Myocyte (in vitro differentiated cells): ENCODE measurements at regions not wholly inside any gene's neighbourhood (a gene's known extent, or its start where the extent isn't known, plus 50 kb on each side); places are given as distances from the start of the nearest gene placed in this dataset.

ENCODE experiments used
- DNase-seq: peaks from one replicate; pipeline ENCODE4 v3.0.0-alpha.2; 2012; ENCODE audit warnings: low read depth

- no peak for DNase-seq
These were observed 544.1 kb downstream of the EPHA5 start for GRCh38 chr4:65126200-65126599.

DNA sequence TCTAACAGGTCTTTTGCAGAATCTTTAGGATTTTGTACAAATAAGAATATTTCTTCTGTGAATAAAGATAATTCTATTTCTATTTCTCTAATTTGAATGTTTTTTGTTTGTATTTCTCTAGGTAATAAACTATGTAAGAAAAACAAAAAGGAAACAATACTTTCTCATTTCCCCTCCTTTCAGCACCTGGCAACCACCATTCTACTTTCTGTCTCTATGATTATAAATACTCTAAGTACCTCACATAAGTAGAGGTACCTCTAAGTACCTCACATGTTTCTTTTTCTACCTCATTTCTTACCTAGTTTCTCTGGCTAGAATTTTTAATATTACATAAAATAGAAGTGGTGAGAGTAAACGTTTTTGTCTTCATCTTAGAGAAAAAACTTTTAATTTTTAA is 550.0 kb downstream of the EPHA5 start:
- DNase-seq: no peak

GRCh38 chr4:65102419-65102818 is 567.9 kb downstream of the EPHA5 start:
- DNase-seq: no peak

DNA sequence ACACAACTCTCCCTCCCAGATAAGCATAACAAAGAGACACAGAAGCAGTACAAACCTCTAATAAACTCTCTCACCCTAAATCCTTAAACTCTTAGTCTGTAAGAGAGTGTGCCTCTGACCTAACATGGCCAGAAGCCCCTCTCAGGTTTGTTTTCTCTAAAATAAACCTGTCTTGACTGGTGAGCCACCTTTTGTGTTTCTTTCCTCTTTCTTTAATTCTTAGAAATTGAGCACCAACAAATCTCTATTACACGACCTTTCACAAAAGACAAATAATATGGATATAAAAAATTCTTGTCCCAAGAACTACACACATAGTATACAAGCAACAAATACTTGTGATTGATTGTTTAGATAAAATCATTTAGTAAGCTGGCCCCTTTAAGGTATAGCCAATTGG is 573.7 kb downstream of the EPHA5 start:
- DNase-seq: no peak

DNA sequence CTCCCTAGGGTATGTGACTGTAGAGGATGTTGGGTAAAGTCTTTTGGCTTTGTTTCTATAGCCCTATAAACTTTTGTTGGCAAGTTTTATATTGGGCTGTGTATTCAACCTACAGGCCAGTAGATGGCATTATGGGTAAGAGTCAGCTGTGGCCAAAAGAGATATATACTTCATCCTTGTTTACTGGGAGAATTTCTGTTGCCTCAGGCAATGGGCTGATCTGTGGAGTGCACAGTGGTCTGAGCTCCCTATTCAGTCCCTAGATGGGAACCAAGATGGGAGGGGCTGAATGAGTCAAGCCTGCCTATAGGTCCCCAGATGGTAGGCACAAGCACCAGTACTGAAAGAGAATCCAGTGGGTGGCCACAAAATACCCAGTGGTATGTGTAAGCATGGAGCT is 580.6 kb downstream of the EPHA5 start:
- DNase-seq: peak; percentile 33

- peak; percentile 6 for DNase-seq
These were observed 587.2 kb downstream of the EPHA5 start for GRCh38 chr4:65083076-65083475.

GRCh38 chr4:65071564-65071963 is 598.7 kb downstream of the EPHA5 start:
- no peak for DNase-seq

- no peak for DNase-seq
These were observed 601.1 kb downstream of the EPHA5 start for GRCh38 chr4:65069177-65069576.

GRCh38 chr4:65066106-65066505 is 604.2 kb downstream of the EPHA5 start:
- no peak for DNase-seq

DNA sequence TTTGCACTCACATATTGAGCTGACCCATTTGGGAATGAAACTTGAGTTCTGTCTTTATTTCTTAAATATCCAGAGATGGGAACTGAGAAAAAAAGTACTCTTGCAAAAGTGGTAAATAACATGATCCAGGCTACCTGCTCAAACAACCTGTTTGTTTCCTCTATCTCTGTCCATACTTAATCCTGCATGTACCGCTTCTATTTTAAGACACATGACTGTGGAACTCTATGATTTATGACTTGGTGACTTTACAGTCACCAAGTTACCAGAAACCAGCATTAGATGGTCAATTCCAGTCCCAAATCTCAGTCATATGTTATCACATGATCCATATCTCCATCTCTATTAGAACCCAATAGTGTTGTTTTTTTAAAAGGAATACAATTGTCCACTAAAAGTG is 606.7 kb downstream of the EPHA5 start:
- peak; percentile 11 for DNase-seq

DNA sequence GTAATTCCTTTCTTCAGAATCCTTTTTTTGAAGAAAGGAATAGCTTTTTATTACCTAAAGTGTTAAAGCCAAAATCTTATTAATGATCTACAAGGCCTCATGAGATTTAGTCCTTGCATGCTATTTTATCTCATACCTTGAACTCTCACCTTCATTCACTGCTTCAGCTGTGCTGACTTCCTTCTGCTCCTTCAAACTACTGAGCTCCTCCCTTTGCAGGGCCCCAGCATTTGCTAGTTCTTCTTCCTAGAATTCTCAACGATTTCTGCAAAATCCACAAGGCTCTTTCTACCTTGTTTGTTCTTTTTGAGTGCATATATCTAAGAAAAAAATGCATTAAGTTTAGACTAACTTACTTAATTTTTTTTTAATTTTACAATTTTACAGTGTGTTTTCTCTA is 619.5 kb downstream of the EPHA5 start:
- no peak for DNase-seq

DNA sequence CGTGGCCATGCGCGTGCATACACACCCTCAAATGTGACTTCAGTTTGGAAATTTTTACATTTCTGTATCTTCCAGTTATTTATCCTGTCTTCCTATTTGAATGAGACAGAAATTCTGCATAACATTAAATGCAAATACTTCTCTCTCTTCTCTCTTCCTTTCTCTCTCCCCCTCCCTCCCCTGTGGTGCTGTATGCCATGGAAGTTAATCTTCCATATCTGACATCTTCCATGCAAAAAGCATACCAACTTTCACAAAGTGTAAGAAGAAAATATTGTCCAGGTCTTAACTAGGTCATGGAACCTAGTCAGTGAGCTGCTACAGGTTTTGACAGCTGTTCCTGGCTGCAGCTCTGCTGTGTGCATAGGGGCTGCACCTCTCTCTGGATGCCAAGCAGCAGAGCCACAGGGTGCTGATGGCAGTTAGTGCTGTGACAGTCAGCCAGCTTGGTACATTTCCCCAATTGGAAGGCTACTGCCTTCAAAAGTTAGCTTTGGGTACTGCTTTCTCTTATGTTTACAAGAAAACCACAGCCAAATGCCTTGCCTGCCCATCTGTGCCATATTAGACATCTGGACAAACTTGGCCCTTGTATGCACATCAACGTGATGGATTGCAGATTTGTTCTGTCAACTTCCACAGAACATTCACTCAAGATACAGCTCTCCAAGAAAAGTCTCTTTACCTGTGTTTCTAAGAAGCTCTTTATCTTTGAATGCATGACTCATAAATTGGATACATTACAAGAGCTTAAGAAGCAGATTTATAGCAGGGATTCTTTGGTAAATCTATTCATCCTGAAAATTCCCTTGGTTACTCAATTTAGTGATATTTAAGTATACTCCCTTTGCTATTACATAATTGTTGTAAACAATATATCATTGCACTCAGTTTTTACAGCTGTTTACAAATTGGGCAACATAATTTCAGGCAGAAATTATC is 623.8 kb downstream of the EPHA5 start:
- peak; percentile 50 for DNase-seq

GRCh38 chr4:65033899-65034298 is 624.6 kb upstream of the TECRL start:
- peak; percentile 12 for DNase-seq

- DNase-seq: no peak
These were observed 619.3 kb upstream of the TECRL start for GRCh38 chr4:65028592-65028991.

DNA sequence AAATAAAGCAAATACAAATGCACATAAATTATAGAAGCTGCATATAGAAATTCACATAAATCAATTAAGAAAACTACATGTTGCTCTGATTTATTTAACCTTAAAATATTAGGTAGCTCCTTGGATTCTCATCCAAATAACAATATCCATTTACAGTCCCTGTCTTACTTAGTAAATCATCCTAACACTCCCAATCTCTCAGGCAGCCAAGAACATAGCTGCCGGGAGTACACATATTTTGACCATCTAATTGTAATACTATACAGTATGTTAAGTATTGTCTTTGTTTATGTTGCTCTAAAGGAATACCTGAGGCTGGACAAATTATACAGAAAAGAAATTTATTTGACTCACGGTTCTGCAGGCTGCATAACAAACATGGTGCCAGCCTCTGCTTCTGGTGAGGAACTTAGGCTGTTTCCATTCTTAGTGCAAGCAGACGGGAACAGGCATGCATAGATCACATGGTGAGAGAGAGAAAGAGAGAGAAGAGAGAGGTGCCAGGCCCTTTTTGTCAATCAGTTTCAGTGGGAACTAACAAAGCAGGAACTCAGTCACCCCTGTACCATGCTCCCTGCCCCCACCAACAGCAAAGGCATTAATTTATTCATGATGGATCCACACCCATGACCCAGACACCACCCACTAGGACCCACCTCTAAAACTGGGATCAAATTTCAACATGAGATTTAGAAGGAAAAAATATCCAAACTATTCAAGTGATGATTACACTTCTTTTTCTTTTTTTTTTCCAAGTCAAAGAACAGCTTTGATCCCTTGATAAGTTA is 614.8 kb upstream of the TECRL start:
- no peak for DNase-seq

- DNase-seq: no peak
These were observed 613.8 kb upstream of the TECRL start for GRCh38 chr4:65023081-65023480.

DNA sequence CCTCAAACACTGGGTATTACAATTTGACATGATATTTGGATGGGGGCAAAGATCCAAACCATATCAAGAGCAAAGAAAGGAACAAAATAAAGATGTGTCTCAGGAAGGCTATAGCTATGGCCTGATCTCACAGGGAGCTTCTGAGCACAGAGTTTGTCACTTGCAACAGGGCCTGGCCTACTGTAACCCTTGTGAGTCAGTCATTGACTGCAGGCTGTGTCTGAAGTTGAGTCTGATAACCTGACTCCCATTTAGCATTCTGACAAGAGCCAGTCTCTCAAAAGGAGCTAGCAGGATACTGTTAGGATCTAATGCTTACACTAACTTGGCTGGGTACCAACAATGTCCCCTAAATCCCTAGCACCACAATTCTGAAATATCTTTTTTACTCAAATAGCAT is 612.5 kb upstream of the TECRL start:
- DNase-seq: no peak

DNA sequence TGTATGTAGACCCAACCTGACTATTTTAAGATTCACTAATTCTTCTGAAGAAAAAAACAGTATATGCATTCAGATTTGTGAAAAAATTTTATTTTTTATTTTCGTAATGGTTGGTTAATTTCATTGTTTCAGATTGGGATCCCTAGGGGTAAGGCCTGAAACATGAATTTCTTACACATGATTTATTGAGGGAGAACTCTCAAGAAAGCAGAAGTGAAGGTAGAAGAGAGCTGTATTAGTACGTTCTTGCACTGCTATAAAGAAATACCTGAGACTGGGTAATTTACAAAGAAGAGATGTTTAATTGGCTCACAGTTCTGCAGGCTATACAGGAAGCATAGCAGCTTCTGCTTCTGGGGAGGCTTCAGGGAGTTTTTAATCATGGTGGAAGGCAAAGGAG is 611.9 kb upstream of the TECRL start:
- no peak for DNase-seq

DNA sequence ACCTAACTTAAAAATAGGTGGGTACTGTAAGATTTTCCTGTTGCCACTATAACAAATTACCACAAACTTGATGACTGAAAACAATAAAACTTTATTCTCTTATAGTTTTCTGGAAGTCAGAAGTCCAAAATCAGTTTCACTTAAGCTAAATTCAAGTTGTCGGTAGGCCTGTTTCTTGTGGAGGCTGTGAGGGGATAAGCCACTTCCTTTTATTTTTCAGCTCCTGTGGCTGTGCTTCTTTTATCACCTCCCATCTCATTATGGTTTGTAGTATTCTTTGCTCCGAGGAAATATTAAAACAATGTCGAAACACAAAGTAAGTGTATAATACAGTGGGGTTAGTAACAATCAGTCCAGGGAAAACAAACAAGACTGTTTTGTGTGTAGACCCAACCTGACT is 610.5 kb upstream of the TECRL start:
- DNase-seq: no peak

GRCh38 chr4:65018313-65018712 is 609.1 kb upstream of the TECRL start:
- no peak for DNase-seq

DNA sequence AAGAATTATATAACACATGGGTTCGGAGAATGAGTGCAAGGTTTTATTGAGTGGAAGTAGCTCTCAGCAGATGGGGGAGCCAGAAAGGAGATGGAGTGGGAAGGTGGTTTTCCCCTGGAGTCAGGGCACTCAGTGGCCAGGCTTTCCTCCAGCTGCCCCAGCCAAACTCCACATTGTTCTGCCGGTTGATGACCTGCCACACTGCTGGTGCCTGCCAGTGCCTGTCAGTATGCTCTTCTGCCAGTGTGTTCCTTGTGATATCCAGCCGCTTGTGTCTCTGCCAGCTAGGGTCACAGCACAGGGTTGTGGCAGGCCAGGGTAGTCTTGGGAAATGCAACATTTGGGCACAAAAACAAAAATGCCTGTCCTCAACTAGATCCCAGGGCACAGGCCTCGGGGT is 604.8 kb upstream of the TECRL start:
- DNase-seq: no peak

GRCh38 chr4:65007841-65008439 is 598.7 kb upstream of the TECRL start:
- DNase-seq: peak; percentile 52
